ENCODE measurements at regions not wholly inside any gene's neighbourhood (a gene's known extent, or its start where the extent isn't known, plus 50 kb on each side); places are given as distances from the start of the nearest gene placed in this dataset.

GRCh38 chr12:124683152-124684124 is 116.0 kb upstream of the NCOR2 start:
- TF ChIP-seq POLR2A (IDR thresholded peaks at IDR 0.05; ENCODE audit: extremely low read depth, insufficient read length) (no peak), CTCF (IDR thresholded peaks at IDR 0.05; ENCODE audit: low read depth, low read length) (no peak), MYC (IDR thresholded peaks at IDR 0.05; ENCODE audit: low read depth, low read length) (no peak)
- DNase-seq (ENCODE audit: low read depth): peak; percentile 44
- H3K4me3 ChIP-seq (ENCODE audit: low read depth, low read length): no peak overlapping the region

GRCh38 chr12:124682425-124683151 is 115.2 kb upstream of the NCOR2 start:
- no peak for DNase-seq (ENCODE audit: low read depth)
- no peak overlapping the region for H3K4me3 ChIP-seq (ENCODE audit: low read depth, low read length)
- no peak for TF ChIP-seq CTCF (IDR thresholded peaks at IDR 0.05; ENCODE audit: low read depth, low read length)

- no peak overlapping the region for H3K4me3 ChIP-seq (ENCODE audit: low read depth, low read length)
- DNase-seq (ENCODE audit: low read depth): no peak
- TF ChIP-seq POLR2A (IDR thresholded peaks at IDR 0.05; ENCODE audit: extremely low read depth, insufficient read length) (no peak), CTCF (IDR thresholded peaks at IDR 0.05; ENCODE audit: low read depth, low read length) (no peak), MYC (IDR thresholded peaks at IDR 0.05; ENCODE audit: low read depth, low read length) (no peak), MAX (IDR thresholded peaks at IDR 0.05; ENCODE audit: low read depth, low read length) (no peak)
These were observed 114.5 kb upstream of the NCOR2 start for GRCh38 chr12:124681779-124682391.

GRCh38 chr12:124680863-124681778 is 113.7 kb upstream of the NCOR2 start:
- DNase-seq (ENCODE audit: low read depth): peak; percentile 99
- TF ChIP-seq MYC (IDR thresholded peaks at IDR 0.05; ENCODE audit: low read depth, low read length) (no peak; the same call in 1 of the 2 replicates), MAX (IDR thresholded peaks at IDR 0.05; ENCODE audit: low read depth, low read length) (0 out of 2 replicates have a peak, but pooled peaks have one; percentile 44), CTCF (IDR thresholded peaks at IDR 0.05; ENCODE audit: low read depth, low read length) (peak; percentile 38), POLR2A (IDR thresholded peaks at IDR 0.05; ENCODE audit: extremely low read depth, insufficient read length) (no peak)
- no peak overlapping the region for H3K4me3 ChIP-seq (ENCODE audit: low read depth, low read length)

GRCh38 chr12:124679533-124680371 is 112.3 kb upstream of the NCOR2 start:
- no peak overlapping the region for H3K4me3 ChIP-seq (ENCODE audit: low read depth, low read length)
- no peak for TF ChIP-seq MAX (IDR thresholded peaks at IDR 0.05; ENCODE audit: low read depth, low read length)
- no peak for TF ChIP-seq CTCF (IDR thresholded peaks at IDR 0.05; ENCODE audit: low read depth, low read length)
- no peak for TF ChIP-seq POLR2A (IDR thresholded peaks at IDR 0.05; ENCODE audit: extremely low read depth, insufficient read length)
- no peak for TF ChIP-seq MYC (IDR thresholded peaks at IDR 0.05; ENCODE audit: low read depth, low read length)
- DNase-seq (ENCODE audit: low read depth): peak; percentile 52

Data from NB4 (cell line).